ENCODE measurements at regions not wholly inside any gene's neighbourhood (a gene's known extent, or its start where the extent isn't known, plus 50 kb on each side); places are given as distances from the start of the nearest gene placed in this dataset.

DNA sequence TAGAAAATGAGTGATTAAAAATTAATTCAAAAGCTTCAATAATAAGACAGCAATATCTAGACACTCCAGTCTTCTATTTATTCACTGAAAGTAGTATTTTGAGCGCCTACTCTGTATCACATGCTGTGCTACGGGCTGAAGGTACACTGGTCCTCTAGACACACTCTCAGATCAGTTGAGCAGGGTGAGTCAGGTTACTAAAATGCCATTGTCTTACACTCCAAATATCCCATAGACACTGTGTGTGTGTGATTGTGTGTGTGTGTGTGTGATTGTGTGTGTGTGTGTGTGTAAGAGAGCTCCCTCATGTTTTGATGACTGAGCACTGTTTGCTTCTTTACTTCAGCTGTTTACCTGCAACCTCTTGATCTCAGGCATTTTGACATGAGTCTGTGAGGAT, 342.8 kb upstream of the BOD1L1 start:
- no peak overlapping the region for H2AFZ ChIP-seq
- no peak overlapping the region for H3K4me2 ChIP-seq (ENCODE audit: low read length)
- no peaks in the 10 kb centered on the region for H3K36me3 ChIP-seq (ENCODE audit: control insufficient read depth, insufficient read depth, low read length)
- no peak overlapping the region for H3K4me3 ChIP-seq (ENCODE audit: low read depth, low read length)
- H3K27me3 ChIP-seq (ENCODE audit: control insufficient read depth, insufficient read depth, low read length) = no peaks in the 10 kb centered on the region
- TF ChIP-seq, protein P1, sequence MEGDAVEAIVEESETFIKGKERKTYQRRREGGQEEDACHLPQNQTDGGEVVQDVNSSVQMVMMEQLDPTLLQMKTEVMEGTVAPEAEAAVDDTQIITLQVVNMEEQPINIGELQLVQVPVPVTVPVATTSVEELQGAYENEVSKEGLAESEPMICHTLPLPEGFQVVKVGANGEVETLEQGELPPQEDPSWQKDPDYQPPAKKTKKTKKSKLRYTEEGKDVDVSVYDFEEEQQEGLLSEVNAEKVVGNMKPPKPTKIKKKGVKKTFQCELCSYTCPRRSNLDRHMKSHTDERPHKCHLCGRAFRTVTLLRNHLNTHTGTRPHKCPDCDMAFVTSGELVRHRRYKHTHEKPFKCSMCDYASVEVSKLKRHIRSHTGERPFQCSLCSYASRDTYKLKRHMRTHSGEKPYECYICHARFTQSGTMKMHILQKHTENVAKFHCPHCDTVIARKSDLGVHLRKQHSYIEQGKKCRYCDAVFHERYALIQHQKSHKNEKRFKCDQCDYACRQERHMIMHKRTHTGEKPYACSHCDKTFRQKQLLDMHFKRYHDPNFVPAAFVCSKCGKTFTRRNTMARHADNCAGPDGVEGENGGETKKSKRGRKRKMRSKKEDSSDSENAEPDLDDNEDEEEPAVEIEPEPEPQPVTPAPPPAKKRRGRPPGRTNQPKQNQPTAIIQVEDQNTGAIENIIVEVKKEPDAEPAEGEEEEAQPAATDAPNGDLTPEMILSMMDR (IDR thresholded peaks at IDR 0.05) = no peak
- peak overlapping the region; percentile 90 for H3K27ac ChIP-seq
- H3K79me2 ChIP-seq = peaks cover 3% of the 10 kb centered on the region
- H3K4me1 ChIP-seq = peaks cover 34% of the 10 kb centered on the region
- H3K9ac ChIP-seq = no peak overlapping the region
- H3K9me3 ChIP-seq (ENCODE audit: control insufficient read depth, low read length) = no peaks in the 10 kb centered on the region

DNA sequence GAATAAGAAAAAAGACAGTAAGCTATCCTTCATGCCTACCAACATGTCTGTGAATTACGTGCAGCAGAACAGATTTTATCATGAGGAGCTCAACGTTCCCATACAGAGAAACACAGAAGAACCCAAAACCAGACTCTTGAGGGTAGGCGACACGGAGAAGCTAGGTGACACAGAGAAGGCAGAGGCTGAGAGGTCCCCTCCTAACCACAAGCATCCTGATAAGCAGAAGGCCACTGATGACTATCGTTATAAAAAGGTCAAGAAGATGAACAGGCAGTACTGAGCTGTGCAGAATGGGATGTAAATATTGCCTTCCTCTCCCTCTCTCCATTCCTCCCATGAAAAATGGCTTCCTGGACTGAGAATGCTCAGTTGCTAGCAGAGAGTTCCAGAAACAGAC, 350.2 kb upstream of the BOD1L1 start:
- Histone ChIP-seq H3K9ac (no peak overlapping the region), H3K27ac (peak overlapping the region; percentile 2), H3K4me1 (peaks cover 21% of the 10 kb centered on the region), H3K36me3 (ENCODE audit: control insufficient read depth, insufficient read depth, low read length) (no peaks in the 10 kb centered on the region), H3K79me2 (peaks cover 5% of the 10 kb centered on the region), H3K4me2 (ENCODE audit: low read length) (no peak overlapping the region), H2AFZ (no peak overlapping the region), H3K4me3 (ENCODE audit: low read depth, low read length) (no peak overlapping the region), H3K9me3 (ENCODE audit: control insufficient read depth, low read length) (no peaks in the 10 kb centered on the region), H3K27me3 (ENCODE audit: control insufficient read depth, insufficient read depth, low read length) (no peaks in the 10 kb centered on the region)
- TF ChIP-seq, protein P1 (IDR thresholded peaks at IDR 0.05) = no peak

DNA sequence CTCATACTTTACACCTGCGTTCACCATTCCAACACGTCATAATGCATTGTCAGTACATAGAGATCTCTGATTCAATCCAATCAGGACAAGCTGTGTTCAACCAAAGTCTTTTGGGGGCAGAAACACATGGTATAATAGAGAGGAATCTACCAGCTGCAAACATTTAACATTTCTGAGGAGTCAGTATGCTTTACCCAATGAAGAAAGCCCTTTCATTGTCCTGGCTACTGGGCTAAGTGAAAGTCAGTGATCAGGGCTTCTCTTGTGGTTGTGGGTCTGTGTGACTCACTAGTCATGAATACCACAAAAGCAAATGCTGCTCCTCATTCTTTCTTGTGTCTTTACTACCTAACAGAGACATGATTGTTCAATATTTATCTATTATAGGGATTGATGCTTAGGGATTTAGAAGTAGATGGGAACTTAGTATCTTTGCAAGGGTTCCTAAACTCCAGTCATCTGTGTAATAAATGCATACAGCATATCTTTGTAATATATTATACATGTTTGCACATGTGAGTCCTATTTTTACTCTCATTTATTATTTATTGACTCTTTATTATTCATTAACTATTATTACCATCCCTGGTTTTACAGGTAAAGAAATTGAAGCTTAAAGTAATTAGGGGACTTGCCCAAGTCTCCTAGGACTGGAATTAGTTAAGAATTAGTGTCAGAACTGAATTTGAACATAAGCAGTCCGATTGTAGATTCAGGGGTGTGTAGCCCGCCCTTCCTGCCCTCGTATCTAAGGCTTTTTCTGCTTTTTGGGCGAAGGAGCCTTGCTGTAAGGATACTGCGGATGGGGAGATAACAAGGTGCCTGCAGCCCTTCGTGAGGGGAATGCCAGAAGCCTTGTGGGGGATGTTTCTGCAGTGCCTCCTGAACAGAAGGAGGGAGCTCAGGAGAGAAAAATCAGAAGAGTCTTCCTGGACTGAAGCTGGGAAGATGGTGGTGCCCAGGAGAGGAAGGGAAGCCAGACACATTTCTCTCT, 353.1 kb upstream of the BOD1L1 start:
- Histone ChIP-seq H3K9ac (peak overlapping the region; percentile 37), H3K36me3 (ENCODE audit: control insufficient read depth, insufficient read depth, low read length) (no peaks in the 10 kb centered on the region), H3K4me2 (ENCODE audit: low read length) (no peak overlapping the region), H3K27ac (peak overlapping the region; percentile 99), H3K27me3 (ENCODE audit: control insufficient read depth, insufficient read depth, low read length) (no peaks in the 10 kb centered on the region), H3K79me2 (peaks cover 2% of the 10 kb centered on the region), H3K4me3 (ENCODE audit: low read depth, low read length) (no peak overlapping the region), H2AFZ (peak overlapping the region; percentile 22), H3K9me3 (ENCODE audit: control insufficient read depth, low read length) (no peaks in the 10 kb centered on the region), H3K4me1 (peaks cover 36% of the 10 kb centered on the region)
- TF ChIP-seq, protein P1 (IDR thresholded peaks at IDR 0.05) = no peak

DNA sequence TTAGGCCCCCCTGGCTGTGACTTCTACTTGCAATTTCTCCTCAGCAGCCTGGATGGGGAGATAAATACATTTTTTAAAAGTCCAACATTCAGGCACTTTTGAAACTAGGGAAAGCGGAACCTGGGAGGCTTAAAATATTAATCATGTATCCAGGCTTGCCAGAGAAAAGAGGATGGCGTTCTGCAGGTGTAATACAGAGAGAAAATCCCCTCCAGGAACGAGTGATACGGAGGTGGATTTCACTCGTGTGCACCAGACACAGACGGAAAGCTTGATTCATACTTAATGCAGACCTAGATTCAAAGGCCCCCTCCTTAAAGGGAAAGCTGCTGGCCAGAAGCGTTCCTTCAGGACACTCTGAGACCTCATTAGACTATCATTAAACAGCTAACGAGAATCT, 354.0 kb upstream of the BOD1L1 start:
- H3K9me3 ChIP-seq (ENCODE audit: control insufficient read depth, low read length) = no peaks in the 10 kb centered on the region
- H3K4me2 ChIP-seq (ENCODE audit: low read length) = no peak overlapping the region
- no peak overlapping the region for H3K4me3 ChIP-seq (ENCODE audit: low read depth, low read length)
- H3K4me1 ChIP-seq = peaks cover 41% of the 10 kb centered on the region
- no peaks in the 10 kb centered on the region for H3K36me3 ChIP-seq (ENCODE audit: control insufficient read depth, insufficient read depth, low read length)
- no peak overlapping the region for H3K9ac ChIP-seq
- TF ChIP-seq, protein P1 (IDR thresholded peaks at IDR 0.05) = no peak
- peak overlapping the region; percentile 28 for H2AFZ ChIP-seq
- peak overlapping the region; percentile 99 for H3K27ac ChIP-seq
- H3K79me2 ChIP-seq = peaks cover 2% of the 10 kb centered on the region
- no peaks in the 10 kb centered on the region for H3K27me3 ChIP-seq (ENCODE audit: control insufficient read depth, insufficient read depth, low read length)
